Nucleus accumbens (tissue), 56 donors: ENCODE measurements at regions not wholly inside any gene's neighbourhood (a gene's known extent, or its start where the extent isn't known, plus 50 kb on each side); places are given as distances from the start of the nearest gene placed in this dataset.
A peak's percentile ranks its signal among the peaks of the same experiment; 100 is the strongest.
"Not testable (repeated sequence)": the region's sequence is repeated elsewhere in the genome, so short reads cannot be mapped to it uniquely, and the experiment has no call there.

ENCODE experiments used
- DNase-seq, 56 donors: peaks; one replicate each; lab custom pipeline; 2025; lab: John Stamatoyannopoulos, UW

- DNase-seq: not testable (repeated sequence)
Measured at GRCh38 chr7:76148947-76149346, 52.7 kb upstream of the SRRM3 start.

DNA sequence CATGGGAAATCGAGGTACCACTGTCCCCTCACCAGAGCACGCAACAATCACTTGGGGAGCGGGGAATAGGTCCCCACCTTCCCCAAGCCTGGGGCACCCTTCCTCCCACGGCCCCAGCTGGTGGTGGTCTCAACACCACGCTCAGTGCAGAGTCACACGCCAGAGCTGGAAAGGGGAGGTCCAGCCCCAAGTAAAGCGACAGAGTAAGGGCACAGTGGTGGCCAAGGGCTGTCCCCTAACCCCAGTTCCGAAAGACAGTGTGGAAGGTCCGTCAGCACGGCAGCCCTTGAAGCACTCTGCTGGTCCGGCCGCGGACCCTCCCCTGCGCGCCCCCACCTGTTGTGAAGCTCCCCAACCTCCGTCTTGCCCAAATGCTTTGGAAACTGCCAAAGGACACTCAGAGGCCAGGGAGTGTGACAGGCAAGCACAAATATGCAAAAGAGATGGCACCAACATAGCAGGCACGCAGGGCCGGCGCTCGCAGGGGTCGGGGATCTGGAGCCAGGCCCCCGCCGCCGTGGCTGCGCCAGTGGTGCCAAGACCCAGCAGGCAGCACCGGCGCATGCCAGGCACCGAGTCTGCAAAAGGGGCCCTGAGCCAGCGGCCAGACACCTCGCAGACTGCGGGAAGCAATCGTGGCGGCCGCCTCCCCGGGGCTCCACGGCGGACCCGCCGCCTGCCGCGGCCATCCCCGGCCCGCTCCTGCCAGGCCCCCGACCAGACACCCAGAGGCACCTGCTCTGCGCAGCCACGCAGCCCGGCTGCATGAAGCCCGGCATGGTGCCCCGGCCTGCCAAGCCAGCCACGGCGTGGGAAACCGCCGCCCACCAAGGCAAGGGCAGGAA is 51.6 kb upstream of the SRRM3 start:
- peak in 7 of 56 donors; percentile 8 to 27 (median 18) for DNase-seq
